CD14-positive monocyte (primary cell): ENCODE measurements at regions not wholly inside any gene's neighbourhood (a gene's known extent, or its start where the extent isn't known, plus 50 kb on each side); places are given as distances from the start of the nearest gene placed in this dataset.

Source experiments
- DNase-seq, 3 donors: peaks; one replicate each; pipeline ENCODE4 v3.0.0-alpha.2; 2011 to 2022
- H2AFZ ChIP-seq: 2 replicates; pipeline ENCODE4 v1.6.0; 2012; ENCODE audit warnings: mild to moderate bottlenecking, low read depth, low read length, inconsistent platforms; ENCODE audit not compliant: insufficient read depth, poor library complexity, severe bottlenecking
- H3K27ac ChIP-seq, 2 donors: 1 replicate in 1 of 2; 2 replicates in 1 of 2; pipeline ENCODE4 v1.5.1; 2012 to 2013; ENCODE audit warnings: low read length in 2 of 2, control low read depth in 1 of 2, inconsistent platforms in 1 of 2, low read depth in 1 of 2, mild to moderate bottlenecking in 1 of 2
- H3K27me3 ChIP-seq, 2 donors: one replicate each; pipeline versions ENCODE4 v1.6.0 to v1.6.1; 2011 to 2013; ENCODE audit warnings: low read length in 2 of 2; ENCODE audit not compliant: control insufficient read depth in 2 of 2, insufficient read depth in 2 of 2
- H3K36me3 ChIP-seq, 2 donors: replicated peaks in 1 of 2; 1 replicate in 1 of 2; 2 replicates in 1 of 2; pipeline versions ENCODE4 v1.5.1 to v1.6.1; 2012 to 2013; ENCODE audit warnings: low read length in 2 of 2, control low read depth in 1 of 2, inconsistent platforms in 1 of 2, mild to moderate bottlenecking in 1 of 2; ENCODE audit not compliant: insufficient read depth in 2 of 2, control insufficient read depth in 1 of 2
- H3K4me1 ChIP-seq, 2 donors: 1 replicate in 1 of 2; 2 replicates in 1 of 2; pipeline versions ENCODE4 v1.5.1 to v1.6.1; 2012 to 2013; ENCODE audit warnings: low read length in 2 of 2, control low read depth in 1 of 2, inconsistent platforms in 1 of 2, mild to moderate bottlenecking in 1 of 2, moderate library complexity in 1 of 2; ENCODE audit not compliant: insufficient read depth in 2 of 2, control insufficient read depth in 1 of 2
- H3K4me2 ChIP-seq: replicated peaks from 2 replicates; pipeline ENCODE3; 2012; ENCODE audit warnings: low read length, moderate library complexity, mild to moderate bottlenecking; ENCODE audit not compliant: poor library complexity, severe bottlenecking; ENCODE audit errors: extremely low read depth
- H3K4me3 ChIP-seq, 3 experiments: fragments of 200-600 bp in 1 of 3; sonication (generic) in 1 of 3; replicated peaks in 1 of 3; 1 replicate in 2 of 3; 2 replicates in 1 of 3; pipeline ENCODE4 v1.5.1; 2011 to 2013; ENCODE audit warnings: low read length in 3 of 3, mild to moderate bottlenecking in 3 of 3, control low read depth in 2 of 3, low read depth in 2 of 3, inconsistent platforms in 1 of 3, moderate library complexity in 1 of 3
- H3K79me2 ChIP-seq: 2 replicates; pipeline ENCODE4 v1.6.0; 2012; ENCODE audit warnings: mild to moderate bottlenecking, control low read depth, inconsistent platforms, low read length, moderate library complexity; ENCODE audit not compliant: insufficient read depth
- H3K9ac ChIP-seq: 2 replicates; pipeline ENCODE4 v1.6.0; 2017; ENCODE audit warnings: low read length, mild to moderate bottlenecking; ENCODE audit not compliant: insufficient read depth, poor library complexity, severe bottlenecking
- H3K9me3 ChIP-seq, 2 donors: replicated peaks in 1 of 2; 1 replicate in 1 of 2; 2 replicates in 1 of 2; pipeline versions ENCODE4 v1.5.1 to v1.6.1; 2012 to 2013; ENCODE audit warnings: low read length in 2 of 2, control low read depth in 1 of 2; ENCODE audit not compliant: control insufficient read depth in 1 of 2, insufficient read depth in 1 of 2
- H4K20me1 ChIP-seq: 2 replicates; pipeline ENCODE4 v1.6.0; 2012; ENCODE audit warnings: mild to moderate bottlenecking, low read length, control low read depth, moderate library complexity; ENCODE audit not compliant: insufficient read depth
- H3K27ac Mint-ChIP-seq, 7 donors: one replicate each; pipeline ENCODE4 v1.8.0; 2020; ENCODE audit warnings: mild to moderate bottlenecking in 7 of 7, mixed read lengths in 7 of 7, moderate library complexity in 6 of 7, inconsistent platforms in 2 of 7
- H3K27me3 Mint-ChIP-seq, 3 donors: one replicate each; pipeline ENCODE4 v1.8.0; 2021 to 2022; ENCODE audit warnings: low read depth in 3 of 3, mild to moderate bottlenecking in 3 of 3, mixed read lengths in 3 of 3, moderate library complexity in 3 of 3, inconsistent platforms in 1 of 3
- H3K36me3 Mint-ChIP-seq, 2 donors: one replicate each; pipeline ENCODE4 v1.8.0; 2020; ENCODE audit warnings: mixed read lengths in 2 of 2, inconsistent platforms in 1 of 2, mild to moderate bottlenecking in 1 of 2
- H3K4me1 Mint-ChIP-seq: one replicate; pipeline ENCODE4 v1.8.0; 2020; ENCODE audit warnings: mild to moderate bottlenecking, mixed read lengths
- H3K4me3 Mint-ChIP-seq, 2 donors: one replicate each; pipeline ENCODE4 v1.8.0; 2020; ENCODE audit warnings: mild to moderate bottlenecking in 2 of 2, mixed read lengths in 2 of 2, moderate library complexity in 1 of 2
- H3K9me3 Mint-ChIP-seq, 7 donors: one replicate each; pipeline ENCODE4 v1.8.0; 2020 to 2022; ENCODE audit warnings: mixed read lengths in 7 of 7, mild to moderate bottlenecking in 6 of 7, moderate library complexity in 6 of 7, inconsistent platforms in 2 of 7
- WGBS: methylation state at CpG from one replicate; pipeline ENCODE4 v1.1.5; 2013; ENCODE audit warnings: missing lambda C conversion rate; ENCODE audit not compliant: insufficient coverage; 5-methylcytosine and 5-hydroxymethylcytosine counted together
- intact Hi-C, 2 donors: fragments of 100-400 bp; cut with micrococcal nuclease; formaldehyde crosslinking; loops; one replicate each; pipeline versions ENCODE4 v1.15.0 to v1.15.1; 2023
- TF ChIP-seq, protein P1 (sequence below): fragments of 200-600 bp; IDR thresholded peaks from one replicate; pipeline ENCODE4 v1.8.0; 2022; ENCODE audit warnings: antibody characterized with exemption, mild to moderate bottlenecking

DNA sequence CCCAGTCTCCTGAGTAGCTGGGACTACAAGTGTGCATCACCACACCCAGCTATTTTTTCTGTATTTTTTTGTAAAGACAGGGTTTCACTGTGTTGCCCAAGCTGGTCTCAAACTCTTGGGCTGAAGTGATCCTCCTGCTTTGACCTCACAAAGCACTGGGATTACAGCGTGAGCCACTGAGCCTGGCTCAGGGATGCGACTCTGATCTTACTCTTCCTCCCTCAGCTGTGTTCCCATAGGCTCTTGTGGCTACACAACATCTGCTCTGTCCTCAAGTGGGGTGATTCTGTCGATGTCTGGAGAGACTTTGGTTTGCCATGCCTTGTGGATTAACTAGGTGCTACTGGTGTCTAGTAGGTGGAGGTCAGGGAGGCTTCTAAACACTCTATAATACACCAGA, 127.0 kb upstream of the SERPIND1 start:
- WGBS, result no CpG with 5 or more reads among the region's 3 CpGs
- no peak overlapping the region for H3K4me2 ChIP-seq
- peaks cover 0 to 2% (median 0%) of the 10 kb centered on the region in 7 donors for H3K9me3 Mint-ChIP-seq

DNA sequence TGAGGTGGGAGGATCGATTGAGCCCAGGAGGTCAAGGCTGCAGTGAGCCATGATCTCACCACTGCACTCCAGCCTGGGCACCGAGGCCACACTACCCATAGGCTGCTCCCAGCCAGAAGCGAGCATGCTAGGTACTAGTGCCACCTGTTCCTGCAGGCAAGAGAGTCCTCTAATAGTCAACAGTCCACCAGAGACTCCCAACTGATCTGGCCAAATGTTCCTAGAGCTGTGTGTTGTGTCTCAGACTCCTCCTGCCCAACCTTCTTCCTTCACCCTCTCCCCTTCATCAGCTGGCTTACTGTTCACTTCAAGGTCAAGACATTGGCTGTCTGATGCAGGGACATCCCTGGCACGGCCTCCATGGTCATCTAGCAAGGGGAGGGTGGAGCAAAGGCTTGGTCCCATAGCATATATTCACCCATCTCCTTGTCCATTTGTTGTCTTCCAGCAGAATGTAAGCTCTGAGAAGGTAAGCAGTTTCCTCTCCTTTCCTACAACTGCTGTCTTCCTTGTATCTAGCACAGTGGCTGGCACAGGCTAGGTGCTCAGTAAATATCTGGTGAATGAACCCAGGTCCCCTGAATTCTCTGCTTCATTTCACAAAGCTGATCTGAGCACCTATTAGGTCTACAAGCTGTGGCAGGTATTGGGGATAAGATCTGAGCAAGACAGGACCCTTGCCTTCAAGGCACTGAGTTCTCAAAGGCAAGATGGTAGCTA, 126.2 kb upstream of the SERPIND1 start:
- Mint-ChIP-seq H3K36me3 (no peaks in the 10 kb centered on the region), H3K4me1 (no peaks in the 10 kb centered on the region), H3K4me3 (no peak overlapping the region), H3K9me3 (peaks cover 0 to 2% (median 0%) of the 10 kb centered on the region in 7 donors), H3K27ac (no peak overlapping the region), H3K27me3 (peaks cover 0 to 4% (median 3%) of the 10 kb centered on the region in 3 donors)
- intact Hi-C loops, result no loop called here
- Histone ChIP-seq H3K9me3 (no peaks in the 10 kb centered on the region), H3K9ac (no peak overlapping the region), H3K27ac (no peak overlapping the region), H3K79me2 (no peaks in the 10 kb centered on the region), H3K27me3 (no peaks in the 10 kb centered on the region), H3K4me2 (no peak overlapping the region), H3K4me1 (no peaks in the 10 kb centered on the region), H4K20me1 (no peaks in the 10 kb centered on the region), H3K36me3 (no peaks in the 10 kb centered on the region), H3K4me3 (no peak overlapping the region), H2AFZ (no peak overlapping the region)
- TF ChIP-seq, protein P1, sequence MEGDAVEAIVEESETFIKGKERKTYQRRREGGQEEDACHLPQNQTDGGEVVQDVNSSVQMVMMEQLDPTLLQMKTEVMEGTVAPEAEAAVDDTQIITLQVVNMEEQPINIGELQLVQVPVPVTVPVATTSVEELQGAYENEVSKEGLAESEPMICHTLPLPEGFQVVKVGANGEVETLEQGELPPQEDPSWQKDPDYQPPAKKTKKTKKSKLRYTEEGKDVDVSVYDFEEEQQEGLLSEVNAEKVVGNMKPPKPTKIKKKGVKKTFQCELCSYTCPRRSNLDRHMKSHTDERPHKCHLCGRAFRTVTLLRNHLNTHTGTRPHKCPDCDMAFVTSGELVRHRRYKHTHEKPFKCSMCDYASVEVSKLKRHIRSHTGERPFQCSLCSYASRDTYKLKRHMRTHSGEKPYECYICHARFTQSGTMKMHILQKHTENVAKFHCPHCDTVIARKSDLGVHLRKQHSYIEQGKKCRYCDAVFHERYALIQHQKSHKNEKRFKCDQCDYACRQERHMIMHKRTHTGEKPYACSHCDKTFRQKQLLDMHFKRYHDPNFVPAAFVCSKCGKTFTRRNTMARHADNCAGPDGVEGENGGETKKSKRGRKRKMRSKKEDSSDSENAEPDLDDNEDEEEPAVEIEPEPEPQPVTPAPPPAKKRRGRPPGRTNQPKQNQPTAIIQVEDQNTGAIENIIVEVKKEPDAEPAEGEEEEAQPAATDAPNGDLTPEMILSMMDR, result no peak
- DNase-seq, result no peak
- WGBS, result 100% methylated on average over 2 of the region's 4 CpGs

More for the DNA sequence above, 127.0 kb upstream of the SERPIND1 start:
- H4K20me1 ChIP-seq, result no peaks in the 10 kb centered on the region
- H3K9me3 ChIP-seq, result no peaks in the 10 kb centered on the region
- Mint-ChIP-seq H3K36me3 (no peaks in the 10 kb centered on the region), H3K4me3 (no peak overlapping the region), H3K4me1 (no peaks in the 10 kb centered on the region), H3K27ac (no peak overlapping the region), H3K27me3 (peaks cover 0 to 4% (median 3%) of the 10 kb centered on the region in 3 donors)
- no peaks in the 10 kb centered on the region for H3K27me3 ChIP-seq
- TF ChIP-seq, protein P1, result no peak
- no peaks in the 10 kb centered on the region for H3K4me1 ChIP-seq
- no peaks in the 10 kb centered on the region for H3K36me3 ChIP-seq
- H3K27ac ChIP-seq, result no peak overlapping the region
- H3K9ac ChIP-seq, result no peak overlapping the region
- no peak overlapping the region for H3K4me3 ChIP-seq
- no peak for DNase-seq
- intact Hi-C loops, result no loop called here
- no peak overlapping the region for H2AFZ ChIP-seq
- H3K79me2 ChIP-seq, result no peaks in the 10 kb centered on the region
